Transverse colon (tissue), 4 donors: ENCODE measurements at regions not wholly inside any gene's neighbourhood (a gene's known extent, or its start where the extent isn't known, plus 50 kb on each side); places are given as distances from the start of the nearest gene placed in this dataset.
A peak's percentile ranks its signal among the peaks of the same experiment; 100 is the strongest.

ENCODE experiments used
- DNase-seq: peaks from one replicate; pipeline ENCODE4 v3.0.0-alpha.2; 2019
- H3K27ac ChIP-seq, 4 donors: fragments of 200-600 bp; sonication (generic); 2 replicates each; pipeline ENCODE4 v1.5.1; 2016 to 2018; ENCODE audit warnings: inconsistent platforms in 4 of 4
- H3K27me3 ChIP-seq: fragments of 200-600 bp; sonication (generic); 2 replicates; pipeline ENCODE4 v1.5.1; 2017; ENCODE audit warnings: inconsistent platforms
- H3K36me3 ChIP-seq, 4 donors: fragments of 200-600 bp; sonication (generic); 2 replicates each; pipeline ENCODE4 v1.5.1; 2017 to 2019; ENCODE audit warnings: inconsistent platforms in 4 of 4
- H3K4me1 ChIP-seq, 4 donors: fragments of 200-600 bp; sonication (generic); 2 replicates each; pipeline ENCODE4 v1.5.1; 2017 to 2020; ENCODE audit warnings: inconsistent platforms in 4 of 4
- H3K4me3 ChIP-seq, 4 donors: fragments of 200-600 bp; sonication (generic); 1 replicate in 1 of 4; 2 replicates in 3 of 4; pipeline versions ENCODE4 v1.5.1 to v1.6.1; 2017 to 2019; ENCODE audit warnings: inconsistent platforms in 4 of 4
- H3K9me3 ChIP-seq, 2 donors: fragments of 200-600 bp; sonication (generic); 2 replicates each; pipeline ENCODE4 v1.5.1; 2017 to 2019; ENCODE audit warnings: inconsistent platforms in 2 of 2
- CTCF ChIP-seq, 5 experiments: fragments of 200-600 bp in 3 of 5; fragments of 450-650 bp in 2 of 5; sonication (generic) in 3 of 5; IDR thresholded peaks; 1 replicate in 2 of 5; 2 replicates in 3 of 5; pipeline ENCODE4 v1.5.1; 2016 to 2017; ENCODE audit warnings: antibody characterized with exemption in 5 of 5, inconsistent platforms in 3 of 5, mild to moderate bottlenecking in 2 of 5, moderate library complexity in 1 of 5
- EP300 ChIP-seq: sonication (generic); formaldehyde crosslinking; IDR thresholded peaks from one replicate; pipeline ENCODE4 v1.6.1; 2017; ENCODE audit warnings: antibody characterized with exemption, low read depth
- POLR2A ChIP-seq: fragments of 450-650 bp; IDR thresholded peaks from one replicate; pipeline ENCODE4 v1.6.1; 2016; ENCODE audit warnings: antibody characterized with exemption, mild to moderate bottlenecking, moderate library complexity
- POLR2AphosphoS5 ChIP-seq, 3 donors: sonication (generic); formaldehyde crosslinking; IDR thresholded peaks; one replicate each; pipeline ENCODE4 v1.6.1; 2016; ENCODE audit warnings: antibody characterized with exemption in 3 of 3
- WGBS, 2 donors: methylation state at CpG; one replicate each; pipeline ENCODE4 v1.1.5; 2018; ENCODE audit warnings: low coverage in 1 of 2; 5-methylcytosine and 5-hydroxymethylcytosine counted together
- in situ Hi-C, 4 donors: fragments of 200-750 bp; cut with MboI; loops; one replicate each; pipeline versions ENCODE4 v1.15.0 to v1.15.1; 2017; ENCODE audit warnings: low sequenced_read_pairs in 3 of 4, low pct_ligation_motif_present in 1 of 4, low pct_unique_long_range_greater_than_20kb in 1 of 4
- intact Hi-C: fragments of 100-400 bp; cut with DNase I; formaldehyde crosslinking; loops from one replicate; pipeline ENCODE4 v1.15.1; 2023; ENCODE audit warnings: low total_unique reads

DNA sequence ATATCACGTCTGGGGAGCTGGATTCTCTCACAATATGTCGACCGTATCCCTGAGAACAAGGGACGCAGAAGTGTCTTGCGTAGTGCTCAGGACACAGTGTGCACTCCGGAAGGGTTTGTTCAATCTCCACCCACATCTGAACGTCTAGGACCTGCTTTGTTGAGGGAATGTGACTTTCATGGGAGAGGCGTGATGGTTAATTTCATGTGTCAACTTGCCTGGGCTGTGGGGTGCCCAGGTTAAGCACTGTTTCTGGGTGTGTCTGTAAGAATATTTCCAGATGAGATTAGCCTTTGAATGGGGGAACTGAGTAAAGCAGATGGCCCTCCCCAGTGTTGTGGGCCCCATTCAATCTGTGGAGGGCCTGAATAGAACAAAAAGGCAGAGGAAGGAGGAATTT is 80.4 kb upstream of the SFMBT2 start:
- no peaks in the 10 kb centered on the region for H3K4me1 ChIP-seq
- H3K27ac ChIP-seq: no peak overlapping the region
- TF ChIP-seq CTCF (IDR thresholded peaks at IDR 0.05) (no peak), POLR2AphosphoS5 (IDR thresholded peaks at IDR 0.05) (no peak), POLR2A (no peak), EP300 (no peak)
- no peaks in the 10 kb centered on the region for H3K36me3 ChIP-seq
- H3K9me3 ChIP-seq: no peaks in the 10 kb centered on the region
- no peaks in the 10 kb centered on the region for H3K27me3 ChIP-seq
- intact Hi-C loops: no loop called here
- 82 to 85% methylated on average over 6 to 8 of the region's 8 CpGs for WGBS, 2 donors
- H3K4me3 ChIP-seq: no peak overlapping the region
- DNase-seq: no peak
- in situ Hi-C loops: no loop called here

GRCh38 chr10:7488418-7488829 is 77.6 kb upstream of the SFMBT2 start:
- intact Hi-C loops (no loop called here), in situ Hi-C loops (no loop called here)
- H3K27ac ChIP-seq: peak overlapping the region in 2 of 4 donors; percentile 10 to 32
- no peaks in the 10 kb centered on the region for H3K27me3 ChIP-seq
- DNase-seq: peak; percentile 39
- no peaks in the 10 kb centered on the region for H3K9me3 ChIP-seq
- no peak overlapping the region for H3K4me3 ChIP-seq
- no peaks in the 10 kb centered on the region for H3K36me3 ChIP-seq
- TF ChIP-seq EP300: peak; percentile 12
- no peak for TF ChIP-seq POLR2A
- TF ChIP-seq POLR2AphosphoS5 (IDR thresholded peaks at IDR 0.05): peak in 1 of 3 donors; percentile 41
- no peak for TF ChIP-seq CTCF (IDR thresholded peaks at IDR 0.05)
- WGBS, 2 donors: 31 to 42% methylated on average over 2 to 6 of the region's 6 CpGs
- no peaks in the 10 kb centered on the region for H3K4me1 ChIP-seq

- Histone ChIP-seq H3K27ac (no peak overlapping the region), H3K4me3 (no peak overlapping the region), H3K4me1 (no peaks in the 10 kb centered on the region), H3K36me3 (no peaks in the 10 kb centered on the region), H3K27me3 (no peaks in the 10 kb centered on the region), H3K9me3 (no peaks in the 10 kb centered on the region)
- in situ Hi-C loops (no loop called here), intact Hi-C loops (no loop called here)
- no peak for DNase-seq
- TF ChIP-seq CTCF (IDR thresholded peaks at IDR 0.05) (no peak), EP300 (no peak), POLR2A (no peak), POLR2AphosphoS5 (IDR thresholded peaks at IDR 0.05) (no peak)
- 13 to 40% methylated on average over 1 to 2 of the region's 2 CpGs for WGBS, 2 donors
Observed at GRCh38 chr10:7487528-7487927, 76.7 kb upstream of the SFMBT2 start.

DNA sequence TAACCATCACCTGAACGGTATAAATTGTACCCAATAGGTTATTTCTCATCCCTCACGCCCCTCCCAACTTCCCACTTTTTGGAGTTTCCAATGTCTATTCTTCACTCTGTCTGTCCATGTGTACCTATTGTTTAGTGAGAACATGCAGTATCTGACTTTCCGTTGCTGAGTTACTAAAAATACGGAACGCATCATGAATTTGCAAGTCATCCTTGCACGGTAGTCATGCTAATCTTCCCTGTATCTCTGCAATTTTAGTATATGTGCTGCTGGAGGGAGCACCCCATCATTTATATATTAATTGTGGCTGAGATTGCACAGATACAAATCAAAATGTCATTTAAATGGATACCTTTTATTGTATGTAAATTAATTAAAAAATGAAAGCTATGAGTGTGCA is 75.7 kb upstream of the SFMBT2 start:
- Histone ChIP-seq H3K9me3 (no peaks in the 10 kb centered on the region), H3K27me3 (no peaks in the 10 kb centered on the region), H3K36me3 (no peaks in the 10 kb centered on the region), H3K4me3 (no peak overlapping the region), H3K4me1 (peaks cover 0 to 2% (median 0%) of the 10 kb centered on the region in 4 donors), H3K27ac (no peak overlapping the region)
- DNase-seq: no peak
- intact Hi-C loops: no loop called here
- TF ChIP-seq POLR2A: no peak
- in situ Hi-C loops: no loop called here
- 85 to 93% methylated on average over 6 of the region's 6 CpGs for WGBS, 2 donors

DNA sequence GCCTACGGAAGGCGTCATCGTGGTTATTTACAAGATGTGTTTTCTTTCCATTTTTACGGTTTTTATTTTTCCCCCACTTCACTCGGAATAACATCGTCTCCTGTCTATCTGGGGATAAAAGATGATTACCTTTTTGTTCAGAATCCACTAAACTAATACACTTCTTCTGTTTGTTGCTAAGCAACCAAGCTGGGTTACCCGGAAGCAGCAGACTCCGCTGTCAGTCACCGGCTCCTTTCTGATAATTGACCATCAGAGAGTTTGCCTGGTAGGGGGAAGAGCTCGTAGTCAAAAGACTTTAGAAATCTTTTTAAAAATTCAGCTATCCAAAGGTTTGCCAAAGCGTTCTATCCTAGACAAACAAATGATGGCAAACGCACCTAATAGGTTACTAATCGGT is 75.0 kb upstream of the SFMBT2 start:
- H3K4me3 ChIP-seq: no peak overlapping the region
- H3K36me3 ChIP-seq: no peaks in the 10 kb centered on the region
- DNase-seq: no peak
- H3K9me3 ChIP-seq: no peaks in the 10 kb centered on the region
- TF ChIP-seq EP300: no peak
- TF ChIP-seq POLR2AphosphoS5 (IDR thresholded peaks at IDR 0.05): no peak
- no peak for TF ChIP-seq CTCF (IDR thresholded peaks at IDR 0.05)
- TF ChIP-seq POLR2A: no peak
- intact Hi-C loops (no loop called here), in situ Hi-C loops (no loop called here)
- peaks cover 0 to 2% (median 0%) of the 10 kb centered on the region in 4 donors for H3K4me1 ChIP-seq
- no peaks in the 10 kb centered on the region for H3K27me3 ChIP-seq
- WGBS, 2 donors: 74 to 78% methylated on average over 10 to 13 of the region's 13 CpGs
- peak overlapping the region in 1 of 4 donors; percentile 56 for H3K27ac ChIP-seq
